Astrocyte (in vitro differentiated cells and primary cell): ENCODE measurements at regions not wholly inside any gene's neighbourhood (a gene's known extent, or its start where the extent isn't known, plus 50 kb on each side); places are given as distances from the start of the nearest gene placed in this dataset.

Experiments
- CTCF ChIP-seq: IDR thresholded peaks from 2 replicates; pipeline ENCODE4 v1.5.1; 2011; ENCODE audit warnings: low read depth, mild to moderate bottlenecking, inconsistent platforms, low read length, moderate library complexity; ENCODE audit not compliant: insufficient read depth
- EZH2 ChIP-seq: IDR thresholded peaks from 2 replicates; pipeline ENCODE4 v1.6.1; 2012; ENCODE audit warnings: mild to moderate bottlenecking, low read length, inconsistent platforms; ENCODE audit not compliant: insufficient read depth

DNA sequence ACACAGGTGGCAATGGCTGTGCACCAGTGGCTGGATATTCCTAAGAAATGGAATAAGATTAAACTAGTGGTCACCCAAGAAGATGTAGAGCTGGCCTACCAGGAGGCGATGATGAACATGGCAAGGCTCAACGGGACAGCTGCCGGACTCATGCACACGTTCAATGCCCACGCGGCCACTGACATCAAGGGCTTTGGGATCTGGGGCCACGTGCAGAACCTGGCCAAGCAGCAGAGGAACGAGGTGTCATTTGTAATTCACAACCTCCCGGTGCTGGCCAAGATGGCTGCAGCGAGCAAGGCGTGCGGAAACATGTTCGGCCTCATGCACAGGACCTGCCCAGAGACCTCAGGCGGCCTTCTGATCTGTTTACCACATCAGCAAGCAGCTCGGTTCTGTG lies 190.8 kb downstream of the FTCDNL1 start:
- TF ChIP-seq CTCF (no peak), EZH2 (no peak)
